KOPT-K1 (cell line): ENCODE measurements at regions not wholly inside any gene's neighbourhood (a gene's known extent, or its start where the extent isn't known, plus 50 kb on each side); places are given as distances from the start of the nearest gene placed in this dataset.

Source experiments
- H3K27ac ChIP-seq: fragments of 200-600 bp; sonication (generic); 2 replicates; pipeline ENCODE4 v1.5.1; 2016; ENCODE audit warnings: antibody characterized with exemption, mild to moderate bottlenecking, low read depth, low read length; ENCODE audit not compliant: poor library complexity, severe bottlenecking
- H3K36me3 ChIP-seq: fragments of 200-600 bp; sonication (generic); 2 replicates; pipeline ENCODE4 v1.5.1; 2017; ENCODE audit warnings: antibody characterized with exemption, mild to moderate bottlenecking, low read length, moderate library complexity; ENCODE audit not compliant: insufficient read depth
- H3K9me3 ChIP-seq: fragments of 200-600 bp; sonication (generic); 2 replicates; pipeline ENCODE4 v1.5.1; 2017; ENCODE audit warnings: antibody characterized with exemption, low read length, mild to moderate bottlenecking; ENCODE audit not compliant: insufficient read depth, poor library complexity, severe bottlenecking

GRCh38 chr4:14652522-14652921 lies 349.8 kb upstream of the CPEB2 start:
- no peak overlapping the region for H3K27ac ChIP-seq
- H3K36me3 ChIP-seq = no peaks in the 10 kb centered on the region
- no peaks in the 10 kb centered on the region for H3K9me3 ChIP-seq

GRCh38 chr4:14653338-14653737 lies 348.9 kb upstream of the CPEB2 start:
- Histone ChIP-seq H3K9me3 (no peaks in the 10 kb centered on the region), H3K27ac (no peak overlapping the region), H3K36me3 (no peaks in the 10 kb centered on the region)

DNA sequence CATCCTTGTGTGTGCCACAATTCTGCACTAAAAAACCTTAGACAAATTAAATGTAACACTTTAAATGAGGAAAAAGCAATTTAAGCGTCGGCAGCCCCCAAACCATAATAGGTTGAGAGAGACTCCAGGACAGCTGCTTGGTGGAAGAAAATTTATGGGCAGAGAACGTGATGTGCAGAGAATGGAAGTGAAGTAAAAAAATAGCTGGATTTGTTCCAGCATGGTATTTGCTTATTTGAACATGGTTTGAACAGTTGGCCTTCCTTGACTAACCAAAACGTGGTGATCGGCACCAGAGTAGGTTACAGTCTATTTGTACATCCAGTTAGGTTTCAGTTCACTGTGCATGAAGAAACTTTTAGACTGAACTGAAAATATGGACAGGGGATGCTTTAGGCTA lies 343.0 kb upstream of the CPEB2 start:
- Histone ChIP-seq H3K27ac (no peak overlapping the region), H3K36me3 (no peaks in the 10 kb centered on the region), H3K9me3 (no peaks in the 10 kb centered on the region)

- Histone ChIP-seq H3K36me3 (no peaks in the 10 kb centered on the region), H3K9me3 (peaks cover 6% of the 10 kb centered on the region), H3K27ac (no peak overlapping the region)
These were observed 334.6 kb upstream of the CPEB2 start for GRCh38 chr4:14667624-14668151.

DNA sequence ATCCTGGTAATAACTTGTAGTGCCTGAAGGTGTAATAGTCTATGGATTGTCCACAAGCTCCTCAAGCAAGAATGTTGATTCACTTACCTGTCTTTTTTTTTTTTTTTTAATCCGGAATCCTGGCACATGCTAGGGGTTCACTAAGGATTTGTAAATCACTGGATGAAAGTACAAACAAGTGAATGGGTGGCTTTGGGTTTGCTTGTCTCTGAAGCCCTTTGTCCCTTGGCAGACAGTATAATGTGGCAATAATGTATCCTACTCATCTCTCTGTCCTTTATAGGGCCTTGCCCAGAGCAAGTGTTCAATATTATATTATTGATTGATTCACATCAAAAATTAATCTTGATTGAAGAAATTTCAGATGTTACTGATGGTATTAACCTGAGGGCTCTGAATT lies 334.0 kb upstream of the CPEB2 start:
- Histone ChIP-seq H3K36me3 (no peaks in the 10 kb centered on the region), H3K27ac (no peak overlapping the region), H3K9me3 (peaks cover 6% of the 10 kb centered on the region)

- Histone ChIP-seq H3K36me3 (no peaks in the 10 kb centered on the region), H3K27ac (no peak overlapping the region), H3K9me3 (peaks cover 6% of the 10 kb centered on the region)
These were observed 332.9 kb upstream of the CPEB2 start for GRCh38 chr4:14669371-14669770.

GRCh38 chr4:14671146-14671545 lies 331.1 kb upstream of the CPEB2 start:
- Histone ChIP-seq H3K27ac (no peak overlapping the region), H3K9me3 (peaks cover 5% of the 10 kb centered on the region), H3K36me3 (no peaks in the 10 kb centered on the region)

DNA sequence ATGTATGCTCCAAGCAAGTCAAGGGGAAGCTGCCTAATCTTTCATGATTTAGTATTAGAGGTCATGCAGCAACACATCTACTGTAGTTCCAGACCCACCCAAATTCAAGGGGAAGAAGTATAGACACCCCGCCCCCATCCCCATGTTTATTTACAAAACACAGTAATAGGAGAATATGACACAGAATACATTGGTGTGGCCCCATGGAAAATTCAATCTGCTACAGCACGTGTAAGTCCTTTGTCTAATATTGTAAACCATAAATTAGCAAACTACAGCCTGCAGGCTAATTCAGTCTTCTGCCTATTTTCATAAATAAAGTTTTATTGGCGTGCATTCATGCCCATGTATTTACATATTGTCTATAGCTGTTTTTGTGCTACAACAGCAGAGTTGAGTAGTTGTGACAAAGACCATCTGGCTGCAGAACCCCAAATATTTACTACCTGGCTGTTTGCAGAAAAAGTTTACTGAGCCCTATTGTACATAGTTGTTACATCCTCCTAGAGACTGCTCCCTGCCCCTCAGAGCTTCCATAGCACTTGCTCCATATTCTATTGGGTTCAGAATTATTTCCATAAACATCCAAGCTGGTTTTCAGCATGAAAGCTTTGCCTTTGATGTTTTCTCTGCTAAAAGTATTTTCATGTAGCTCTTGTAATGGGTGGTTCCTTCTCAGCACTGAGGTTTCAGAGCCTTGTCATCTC lies 326.8 kb upstream of the CPEB2 start:
- no peaks in the 10 kb centered on the region for H3K9me3 ChIP-seq
- no peaks in the 10 kb centered on the region for H3K36me3 ChIP-seq
- no peak overlapping the region for H3K27ac ChIP-seq

DNA sequence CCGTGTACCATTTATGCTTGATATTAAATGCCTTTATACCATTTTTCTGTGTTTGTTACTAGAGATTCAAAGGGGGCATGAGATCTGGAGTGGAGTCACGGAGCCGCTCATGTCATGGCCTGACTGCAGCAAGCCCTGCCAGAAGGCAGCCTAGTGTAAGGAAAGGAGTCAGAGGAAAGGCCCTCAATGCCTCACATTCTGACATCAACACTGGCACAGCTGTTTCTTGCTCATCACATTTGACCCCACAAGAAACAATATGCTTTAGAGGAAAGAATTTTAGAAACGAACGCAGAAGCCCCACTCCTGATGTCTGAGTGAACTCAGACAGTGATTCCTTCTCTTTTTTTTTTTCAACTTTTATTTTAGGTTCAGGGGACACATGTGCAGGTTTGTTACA lies 322.4 kb upstream of the CPEB2 start:
- no peaks in the 10 kb centered on the region for H3K36me3 ChIP-seq
- no peak overlapping the region for H3K27ac ChIP-seq
- no peaks in the 10 kb centered on the region for H3K9me3 ChIP-seq

- H3K9me3 ChIP-seq = no peaks in the 10 kb centered on the region
- no peaks in the 10 kb centered on the region for H3K36me3 ChIP-seq
- H3K27ac ChIP-seq = no peak overlapping the region
These were observed 321.0 kb upstream of the CPEB2 start for GRCh38 chr4:14681330-14681729.

GRCh38 chr4:14693728-14694127 lies 308.6 kb upstream of the CPEB2 start:
- no peaks in the 10 kb centered on the region for H3K36me3 ChIP-seq
- H3K9me3 ChIP-seq = peaks cover 13% of the 10 kb centered on the region
- H3K27ac ChIP-seq = no peak overlapping the region

DNA sequence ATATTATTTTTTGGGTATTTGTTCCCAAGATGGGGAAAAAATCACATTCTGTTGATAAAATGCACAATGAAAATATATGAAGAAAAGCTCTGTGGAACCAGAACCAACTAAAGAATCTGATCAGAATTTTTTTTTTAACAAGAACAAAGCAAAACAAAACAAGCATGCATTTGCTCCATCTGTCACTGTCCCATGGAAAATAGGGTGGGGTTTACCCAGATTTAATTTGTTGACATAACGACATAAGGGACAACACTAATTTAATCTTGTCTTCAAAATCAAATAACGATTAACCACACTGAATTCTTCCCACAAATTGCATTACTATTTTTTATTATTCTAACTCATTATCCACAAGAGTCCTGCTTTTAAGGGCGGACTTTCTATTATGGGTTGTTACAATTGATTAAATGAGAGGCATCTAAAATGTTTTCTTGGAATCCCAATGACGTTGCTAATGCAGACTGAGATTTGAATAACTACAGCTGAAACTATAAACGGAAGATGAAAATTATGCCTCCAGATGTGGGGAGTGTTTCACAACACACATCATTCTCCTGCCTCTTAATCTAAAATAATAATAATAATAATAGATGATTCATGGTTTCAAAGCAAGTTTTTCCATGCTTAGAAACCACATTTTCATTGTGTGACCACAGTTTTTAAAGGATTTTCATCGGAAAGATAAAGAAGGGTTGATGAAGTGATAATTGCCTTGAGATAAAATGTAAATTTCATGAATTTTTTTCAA lies 307.0 kb upstream of the CPEB2 start:
- Histone ChIP-seq H3K9me3 (peaks cover 13% of the 10 kb centered on the region), H3K27ac (no peak overlapping the region)

GRCh38 chr4:14700083-14700482 lies 302.2 kb upstream of the CPEB2 start:
- Histone ChIP-seq H3K36me3 (no peaks in the 10 kb centered on the region), H3K9me3 (no peaks in the 10 kb centered on the region), H3K27ac (no peak overlapping the region)

More for the DNA sequence above, 307.0 kb upstream of the CPEB2 start:
- H3K36me3 ChIP-seq = no peaks in the 10 kb centered on the region

DNA sequence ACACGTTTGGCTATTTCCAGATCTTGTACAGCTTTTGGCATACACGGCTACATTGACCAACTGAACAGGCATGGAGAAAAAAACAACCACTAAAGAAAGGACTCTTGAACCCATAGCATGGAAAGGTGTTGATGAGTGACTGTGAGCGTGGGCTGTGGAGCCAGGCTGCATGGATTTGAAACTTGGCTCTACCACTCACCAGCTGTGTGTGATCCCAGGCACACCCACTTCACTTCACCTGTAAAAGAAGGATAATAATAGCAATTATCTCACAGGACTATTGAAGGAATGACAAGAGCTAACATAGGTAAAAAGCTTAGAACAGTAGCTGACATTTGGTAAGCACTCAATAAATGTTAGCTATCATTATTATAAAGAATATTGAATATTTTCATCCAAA lies 301.7 kb upstream of the CPEB2 start:
- H3K27ac ChIP-seq = no peak overlapping the region
- no peaks in the 10 kb centered on the region for H3K36me3 ChIP-seq
- H3K9me3 ChIP-seq = no peaks in the 10 kb centered on the region

GRCh38 chr4:14701389-14701788 lies 300.9 kb upstream of the CPEB2 start:
- no peaks in the 10 kb centered on the region for H3K36me3 ChIP-seq
- H3K27ac ChIP-seq = no peak overlapping the region
- H3K9me3 ChIP-seq = no peaks in the 10 kb centered on the region

- Histone ChIP-seq H3K9me3 (no peaks in the 10 kb centered on the region), H3K27ac (no peak overlapping the region), H3K36me3 (no peaks in the 10 kb centered on the region)
These were observed 300.4 kb upstream of the CPEB2 start for GRCh38 chr4:14701896-14702295.
